HG03520 (cell line): ENCODE measurements at regions not wholly inside any gene's neighbourhood (a gene's known extent, or its start where the extent isn't known, plus 50 kb on each side); places are given as distances from the start of the nearest gene placed in this dataset.
"Not testable (repeated sequence)": the region's sequence is repeated elsewhere in the genome, so short reads cannot be mapped to it uniquely, and the experiment has no call there.

Experiments used
- ATAC-seq: cut with Tn5 transposase; IDR thresholded peaks from one replicate; pipeline ENCODE4 v1.9.1; 2021; ENCODE audit warnings: mild to moderate bottlenecking, moderate library complexity; ENCODE audit not compliant: unreplicated experiment

DNA sequence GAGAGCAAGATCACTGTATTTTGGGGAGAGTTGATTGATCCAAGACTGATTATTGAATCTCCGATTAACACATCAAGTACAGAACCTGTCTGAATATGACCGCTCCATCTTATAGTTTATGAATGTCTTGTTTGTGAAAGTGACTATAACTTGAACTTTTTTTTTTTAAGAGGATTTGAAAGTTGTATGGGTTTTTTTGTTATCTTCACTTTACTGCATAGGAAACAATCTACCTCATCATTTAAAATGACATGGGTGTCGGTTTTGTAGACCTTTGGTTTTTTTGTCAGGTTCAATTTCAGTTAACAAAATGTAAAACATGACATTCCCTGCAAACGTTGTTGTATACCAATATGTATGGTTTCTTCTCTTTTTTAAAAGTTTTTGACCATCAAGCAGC, 103.0 kb upstream of the NUDT6 start:
- ATAC-seq: no peak

DNA sequence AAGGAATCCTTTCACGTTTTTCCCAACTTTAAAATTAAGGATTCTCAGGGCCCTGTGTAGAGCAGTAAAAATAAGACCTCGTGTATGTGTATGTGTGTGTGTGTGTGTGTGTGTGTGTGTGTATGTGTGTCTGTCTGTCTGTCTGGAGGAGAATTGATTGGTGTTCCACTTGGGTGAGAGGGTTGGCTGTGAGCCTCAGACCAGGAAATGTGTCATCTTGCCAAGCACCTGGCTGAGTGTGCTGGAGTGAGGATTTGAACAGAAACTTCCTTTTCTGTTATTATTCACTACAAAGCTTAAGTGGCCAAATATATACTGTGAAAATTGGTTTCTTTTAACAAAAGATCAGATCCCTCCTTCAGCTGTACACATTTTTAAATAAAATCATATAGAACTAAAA, 103.6 kb upstream of the NUDT6 start:
- ATAC-seq: not testable (repeated sequence)

DNA sequence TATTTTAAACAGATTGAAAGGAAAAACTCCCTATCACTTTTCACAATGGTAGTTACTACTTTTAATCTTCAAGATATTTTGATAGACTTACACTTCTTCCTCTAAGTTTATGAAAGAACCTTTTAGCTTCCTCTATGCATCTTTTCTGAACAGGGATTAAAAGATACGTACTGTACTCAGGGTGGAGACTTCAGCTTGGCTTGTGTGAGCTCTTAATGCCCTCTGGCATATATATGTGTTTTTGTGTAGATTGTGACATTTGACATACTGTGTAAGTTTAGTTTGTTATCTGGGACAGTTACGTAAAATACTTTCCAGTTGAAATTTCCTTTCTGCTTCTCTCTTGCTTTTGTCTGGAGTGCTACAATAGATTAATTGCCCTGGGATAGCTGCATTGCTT, 109.3 kb upstream of the NUDT6 start:
- ATAC-seq: no peak

DNA sequence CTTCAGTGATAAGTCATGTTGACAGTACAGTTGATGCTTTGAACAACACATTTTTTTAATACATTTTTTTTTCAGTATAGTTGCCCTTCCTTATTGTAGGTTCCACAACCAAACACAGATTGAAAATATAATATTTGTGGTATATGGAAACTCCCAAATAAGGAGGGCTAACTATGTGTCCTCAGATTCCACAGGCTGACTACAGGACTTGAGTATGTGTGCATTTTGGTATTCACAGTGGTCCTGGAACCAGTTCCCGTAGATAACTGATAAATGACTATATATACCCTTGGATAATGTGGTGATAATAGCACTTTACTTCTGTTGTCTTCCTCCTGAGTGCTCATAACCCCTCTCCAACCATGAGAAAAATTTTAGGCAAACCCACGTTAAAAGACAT, 111.6 kb upstream of the NUDT6 start:
- no peak for ATAC-seq

DNA sequence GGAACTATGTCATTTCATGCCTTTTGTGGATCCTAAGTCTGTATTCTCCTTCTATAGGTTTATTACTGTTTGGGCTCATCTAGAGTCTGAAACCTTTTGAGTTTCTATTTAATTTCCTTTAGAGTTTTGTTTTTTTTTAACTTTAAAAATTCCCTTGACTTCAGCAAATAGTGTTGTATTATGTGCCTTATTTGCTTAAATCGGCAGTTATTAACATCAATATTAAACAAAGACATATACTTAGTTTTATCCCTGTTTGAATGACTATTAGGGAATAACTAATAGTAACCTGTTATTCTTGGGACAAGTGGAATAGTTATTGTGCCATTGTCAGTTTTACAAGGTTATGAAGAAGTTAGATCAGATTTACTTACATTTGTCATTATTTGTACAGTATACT, 112.8 kb upstream of the NUDT6 start:
- no peak for ATAC-seq

DNA sequence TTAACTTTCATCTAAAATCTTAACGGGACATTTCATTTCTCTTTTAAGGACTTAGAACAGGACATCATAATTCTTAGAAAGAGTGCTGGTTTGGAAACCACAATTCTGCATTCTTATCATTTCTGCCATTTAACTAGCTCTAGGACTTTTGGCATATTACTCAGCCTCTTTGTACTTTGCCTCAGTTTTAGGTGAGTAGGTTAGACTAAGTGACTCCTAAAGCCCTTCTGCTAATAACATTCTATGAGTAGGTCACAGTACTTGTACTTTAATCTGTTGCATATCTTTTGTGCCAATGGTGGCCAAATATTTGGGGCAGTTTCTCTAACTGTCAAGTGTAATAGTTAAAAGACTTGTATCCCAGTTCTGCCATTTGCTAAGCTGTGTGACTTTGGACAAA, 115.4 kb upstream of the NUDT6 start:
- ATAC-seq: no peak

DNA sequence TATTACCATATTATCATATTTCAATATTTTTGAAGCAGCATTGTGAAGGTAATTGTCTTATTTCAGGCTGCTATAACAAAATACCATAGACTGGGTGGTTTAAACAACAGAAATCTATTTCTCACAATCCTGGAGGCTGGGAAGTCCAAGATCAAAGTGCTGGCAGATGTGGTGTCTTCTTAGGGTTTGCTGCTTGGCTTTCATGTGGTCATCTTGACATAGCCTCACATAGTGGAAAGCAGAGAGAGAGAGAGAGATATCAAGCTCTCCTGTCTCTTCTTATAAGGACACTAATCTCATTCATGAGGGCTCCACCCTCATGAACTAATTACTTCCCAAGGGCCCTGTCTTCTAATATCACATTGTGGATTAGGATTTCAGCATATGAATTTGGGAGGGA, 119.7 kb upstream of the NUDT6 start:
- ATAC-seq: no peak

DNA sequence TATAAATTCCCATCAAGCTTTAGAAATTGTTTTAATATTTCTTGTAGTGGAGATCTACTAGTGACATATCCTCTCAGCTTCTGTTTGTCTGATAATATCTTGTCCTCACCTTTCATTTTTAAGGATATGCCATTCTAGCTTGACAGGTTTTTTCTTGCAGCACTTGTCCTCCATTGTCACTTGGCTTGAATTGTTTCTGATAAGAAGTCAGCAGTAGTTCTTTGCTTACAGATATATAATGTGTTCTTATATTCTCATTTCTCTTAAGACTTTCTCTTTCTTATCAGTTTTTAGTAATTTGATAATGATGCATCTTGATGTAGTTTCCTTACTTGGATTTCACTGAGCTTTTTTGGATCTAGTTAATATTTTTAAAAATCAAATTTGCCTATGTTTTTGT, 120.6 kb upstream of the NUDT6 start:
- ATAC-seq: no peak

DNA sequence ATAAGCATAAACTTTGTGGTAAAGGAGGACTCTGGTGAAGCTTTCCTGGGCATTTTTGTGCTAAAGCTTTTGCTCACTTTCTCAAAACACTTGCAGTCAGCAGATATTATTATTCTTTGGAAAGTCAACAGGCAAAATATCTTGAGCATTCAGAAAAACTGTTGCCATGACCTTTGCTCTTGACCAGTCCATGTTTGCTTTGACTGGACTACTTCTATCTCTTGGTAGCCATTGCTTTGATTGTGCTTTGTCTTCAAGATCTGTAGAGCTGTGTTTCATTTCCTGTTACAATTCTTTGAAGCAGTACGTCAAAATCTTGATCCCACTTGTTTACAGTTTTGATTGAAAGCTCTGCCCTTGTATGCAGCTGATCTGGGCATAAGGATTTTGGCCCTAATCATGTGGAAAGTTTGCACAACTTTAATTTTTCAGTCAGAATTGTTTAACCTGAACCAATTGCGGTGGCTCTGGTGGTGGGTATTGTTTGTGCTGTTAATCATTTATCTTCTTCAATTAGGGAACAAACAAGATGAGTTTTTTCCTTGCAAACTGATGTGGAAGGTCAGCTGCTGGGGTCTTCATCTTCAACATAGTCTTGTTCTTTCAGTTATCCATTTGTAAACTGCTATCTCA, 121.5 kb upstream of the NUDT6 start:
- no peak for ATAC-seq

DNA sequence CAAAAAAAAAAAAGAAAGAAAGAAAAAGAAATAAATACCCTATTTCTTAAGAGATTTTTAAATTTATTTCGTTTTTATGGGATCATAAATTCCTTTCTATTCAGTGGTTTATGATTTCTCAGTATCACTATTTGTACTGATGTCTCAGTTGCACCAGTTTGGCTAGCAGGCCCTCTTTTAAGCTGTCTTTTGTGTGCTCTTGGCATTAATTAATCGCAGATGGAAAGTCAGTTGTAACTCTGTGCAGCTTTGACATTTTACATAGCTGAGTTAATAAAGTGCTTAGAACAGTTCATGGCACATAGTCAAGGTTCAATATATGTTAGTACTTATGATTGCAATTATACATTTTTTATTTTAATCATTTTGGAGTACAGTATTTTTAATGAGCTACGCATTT, 123.7 kb upstream of the NUDT6 start:
- no peak for ATAC-seq

DNA sequence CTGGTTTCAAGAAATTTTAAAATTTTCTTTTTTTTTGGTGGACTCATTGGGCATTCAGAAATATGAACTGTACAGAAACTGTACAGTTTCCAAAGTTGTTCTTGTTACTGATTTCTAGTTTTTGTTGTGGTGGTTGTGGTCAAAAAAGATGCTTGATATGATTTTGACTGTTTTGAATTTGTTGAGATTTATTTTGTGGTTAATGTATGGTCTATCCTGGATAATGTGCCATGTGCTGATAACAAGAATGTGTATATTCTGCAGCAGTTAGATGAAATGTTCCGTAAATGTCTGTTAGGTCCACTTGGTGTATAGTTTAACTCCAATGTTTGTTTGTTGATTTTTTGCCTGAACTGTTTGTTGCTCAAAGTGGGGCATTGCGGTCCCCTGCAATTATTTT, 127.6 kb upstream of the NUDT6 start:
- no peak for ATAC-seq

DNA sequence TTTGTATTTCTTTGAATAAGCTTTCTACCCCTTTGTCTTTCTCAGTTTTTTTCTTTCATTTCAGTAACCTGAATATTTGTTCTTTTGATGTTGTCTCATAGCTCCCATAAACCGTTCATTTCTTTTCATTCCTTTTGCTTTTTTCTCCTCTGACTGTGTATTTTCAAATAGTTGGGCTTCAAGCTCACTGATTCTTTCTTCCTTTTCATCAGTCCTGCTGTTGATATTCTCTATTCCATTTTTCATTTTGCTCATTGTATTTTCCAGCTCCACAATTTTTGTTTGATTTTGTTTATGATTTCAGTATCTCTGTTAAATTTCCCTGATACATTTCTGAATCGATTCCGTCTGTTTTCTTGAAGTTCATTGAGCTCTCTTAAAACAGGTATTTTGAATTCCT, 129.6 kb upstream of the NUDT6 start:
- no peak for ATAC-seq

DNA sequence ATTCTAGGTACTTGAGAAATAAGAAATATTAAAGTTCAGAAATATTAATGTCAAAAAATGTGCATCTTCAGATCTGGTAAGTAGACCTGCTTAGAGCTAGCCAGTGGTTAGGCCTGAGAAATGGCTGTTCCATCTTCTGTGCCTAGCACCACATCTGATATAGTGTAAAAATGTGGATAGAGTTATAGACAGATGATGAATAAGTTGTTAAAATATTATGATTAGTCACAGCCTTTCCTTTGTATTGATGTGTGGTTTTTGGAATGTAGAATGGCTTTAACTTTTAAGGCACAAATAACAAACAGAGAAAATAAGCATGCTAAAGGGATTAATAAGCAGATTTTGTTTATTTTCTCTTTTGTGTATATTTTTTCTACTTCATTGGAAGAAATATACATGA, 133.5 kb upstream of the NUDT6 start:
- no peak for ATAC-seq

DNA sequence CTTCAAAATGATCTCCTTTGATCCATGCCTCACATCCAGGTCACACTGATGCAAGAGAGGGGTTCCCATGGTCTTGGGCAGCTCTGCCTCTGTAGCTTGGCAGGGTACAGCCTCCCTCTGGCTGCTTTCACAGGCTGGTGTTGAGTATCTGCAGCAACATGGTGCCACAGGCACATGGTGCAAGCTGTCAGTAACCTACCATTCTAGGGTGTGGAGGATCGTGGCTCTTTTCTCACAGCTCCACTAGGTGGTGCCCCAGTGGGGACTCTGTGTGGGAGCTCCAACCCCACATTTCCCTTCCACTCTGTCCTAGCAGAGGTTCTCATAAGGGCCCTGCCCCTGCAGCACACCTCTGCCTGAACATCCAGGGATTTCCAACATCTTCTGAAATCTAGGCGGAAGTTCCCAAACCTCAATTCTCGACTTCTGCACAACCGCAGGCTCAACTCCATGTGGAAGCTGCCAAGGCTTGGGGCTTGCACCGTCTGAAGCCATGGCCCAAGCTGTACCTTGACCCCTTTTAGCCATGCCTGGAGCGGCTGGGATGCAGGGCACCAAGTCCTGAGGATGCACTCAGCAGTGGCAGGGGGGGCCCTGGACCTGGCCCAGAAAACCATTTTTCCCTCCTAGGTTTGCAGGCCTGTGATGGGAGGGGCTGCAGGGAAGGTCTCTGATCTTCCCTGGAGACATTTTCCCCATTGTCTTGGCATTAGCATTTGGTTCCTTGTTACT, 137.8 kb upstream of the NUDT6 start:
- ATAC-seq: no peak

DNA sequence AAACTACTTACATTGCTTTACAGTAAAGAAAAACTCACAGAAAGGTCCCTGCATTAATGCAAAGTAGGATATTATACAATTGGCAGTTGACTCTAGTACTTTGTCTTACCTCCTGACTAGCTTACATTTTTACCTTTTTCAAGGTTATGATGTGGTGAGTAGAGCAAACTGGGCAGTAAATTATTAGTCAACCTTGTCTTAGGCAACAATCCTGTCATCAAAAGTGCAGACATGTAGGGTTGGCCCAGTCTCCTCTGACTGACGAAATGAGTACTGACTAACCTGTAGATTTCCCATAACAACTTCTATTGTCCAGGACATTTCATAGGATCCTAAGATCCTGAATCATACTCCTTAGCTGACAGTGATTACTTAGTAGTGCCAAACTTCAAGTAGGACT, 142.0 kb upstream of the NUDT6 start:
- ATAC-seq: no peak

DNA sequence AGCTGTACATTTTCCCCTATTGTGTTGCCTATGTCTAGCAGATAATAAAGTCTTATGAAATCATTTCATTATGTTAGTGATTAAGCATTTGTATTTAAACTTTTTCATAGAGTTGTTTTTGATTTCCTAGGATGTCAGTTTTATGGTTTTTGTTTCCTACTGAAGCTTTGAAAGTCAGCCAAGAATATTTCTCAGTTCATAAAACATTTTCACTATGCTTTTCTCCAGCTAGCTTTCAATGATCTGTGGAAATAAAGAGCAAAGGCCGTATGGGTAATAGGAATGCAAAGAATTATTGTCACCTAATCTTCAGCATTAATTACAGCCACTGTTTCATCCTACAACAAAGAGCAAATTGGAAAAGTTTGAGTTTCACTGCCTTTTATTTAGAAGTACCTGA, 145.7 kb upstream of the NUDT6 start:
- ATAC-seq: no peak

DNA sequence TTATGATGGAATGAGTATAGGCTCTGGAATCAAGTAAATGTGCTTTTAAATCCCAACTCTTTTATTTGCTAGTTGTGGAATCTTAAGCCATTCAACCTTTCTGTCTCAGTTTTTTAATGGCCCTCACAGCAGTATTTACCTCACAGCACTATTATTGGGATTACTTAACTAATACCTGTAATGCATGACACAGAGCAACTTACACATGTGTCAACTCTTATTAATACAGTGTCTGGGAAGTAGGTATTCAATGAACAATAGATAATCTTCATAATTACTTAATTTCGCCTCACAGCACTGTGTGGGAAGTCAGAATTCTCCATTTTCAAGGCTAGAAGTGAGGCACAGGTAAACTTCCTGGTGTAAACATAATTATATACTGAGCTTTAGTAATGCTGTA, 149.7 kb upstream of the NUDT6 start:
- ATAC-seq: no peak

DNA sequence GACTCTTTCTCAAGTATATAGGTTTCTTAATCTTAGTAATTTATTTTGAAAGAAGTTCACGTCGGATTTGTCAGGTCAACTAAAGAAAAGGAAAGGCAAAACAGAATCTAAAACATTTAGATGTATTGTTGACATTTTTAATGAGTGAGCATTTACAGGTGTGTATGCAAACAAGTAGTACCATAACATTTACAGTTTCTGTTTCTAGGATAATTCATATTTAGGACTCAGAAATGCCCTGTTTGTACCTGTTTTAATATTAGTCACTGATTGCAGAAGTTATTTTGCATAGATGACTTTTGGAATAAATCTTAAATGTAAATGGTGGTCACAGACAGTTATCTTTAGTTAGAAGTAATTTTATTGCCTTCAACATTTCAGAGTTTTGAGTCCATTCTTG, 151.3 kb upstream of the NUDT6 start:
- ATAC-seq: no peak

DNA sequence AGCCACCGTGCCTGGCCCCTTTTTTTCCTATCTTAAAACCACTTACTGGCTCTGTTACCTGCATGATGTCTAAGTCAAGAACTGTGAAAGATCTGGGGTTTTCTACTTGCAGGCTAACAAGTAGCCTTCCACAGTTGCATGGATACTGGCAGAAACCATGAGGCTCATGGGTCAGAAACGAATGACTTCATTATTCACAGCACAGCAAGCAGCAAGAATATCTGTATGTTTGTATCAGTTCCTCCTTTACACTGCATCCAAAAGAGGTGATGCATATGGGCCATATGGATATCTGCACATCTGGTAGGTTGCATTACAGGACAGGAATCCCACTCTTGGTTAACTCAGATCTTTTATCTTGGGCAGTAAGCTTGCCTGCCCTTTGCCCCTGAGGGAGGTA, 154.9 kb upstream of the NUDT6 start:
- no peak for ATAC-seq

DNA sequence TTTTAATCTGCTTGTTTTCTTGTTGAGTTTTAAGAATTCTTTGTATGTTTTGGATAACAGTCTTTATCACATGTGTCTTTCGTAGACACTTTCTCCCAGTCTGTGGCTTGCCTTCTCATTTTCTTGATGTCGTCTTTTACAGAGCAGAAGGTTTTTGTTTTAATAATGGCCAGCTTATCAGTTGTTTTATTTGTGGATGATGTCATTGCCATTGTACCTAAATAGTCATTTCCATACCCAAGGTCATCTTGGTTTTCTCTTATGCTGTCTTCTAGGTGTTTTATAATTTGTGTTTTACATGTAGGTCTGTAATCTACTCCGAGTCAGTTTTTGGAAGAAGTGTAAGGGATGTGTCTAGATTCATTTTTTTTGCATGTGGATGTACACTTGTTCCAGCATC, 159.6 kb upstream of the NUDT6 start:
- ATAC-seq: no peak

DNA sequence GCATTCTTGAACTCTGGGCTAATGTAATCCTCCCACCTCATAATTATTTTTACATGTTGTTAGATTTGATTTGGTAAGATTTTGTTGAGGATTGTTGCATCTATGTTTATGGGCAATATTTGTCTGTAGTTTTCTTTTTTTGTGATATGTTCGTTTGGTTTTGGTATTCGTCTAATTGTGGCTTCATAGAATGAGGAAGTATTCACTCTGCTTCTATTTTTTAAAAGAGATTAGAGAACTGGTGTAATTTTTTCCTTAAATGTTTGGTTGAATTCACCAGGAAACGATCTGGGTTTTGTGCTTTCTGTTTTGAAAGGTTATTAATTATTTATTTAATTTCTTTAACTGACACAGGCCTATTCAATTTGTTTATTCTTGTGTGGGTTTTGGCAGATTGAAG, 161.2 kb upstream of the NUDT6 start:
- no peak for ATAC-seq

DNA sequence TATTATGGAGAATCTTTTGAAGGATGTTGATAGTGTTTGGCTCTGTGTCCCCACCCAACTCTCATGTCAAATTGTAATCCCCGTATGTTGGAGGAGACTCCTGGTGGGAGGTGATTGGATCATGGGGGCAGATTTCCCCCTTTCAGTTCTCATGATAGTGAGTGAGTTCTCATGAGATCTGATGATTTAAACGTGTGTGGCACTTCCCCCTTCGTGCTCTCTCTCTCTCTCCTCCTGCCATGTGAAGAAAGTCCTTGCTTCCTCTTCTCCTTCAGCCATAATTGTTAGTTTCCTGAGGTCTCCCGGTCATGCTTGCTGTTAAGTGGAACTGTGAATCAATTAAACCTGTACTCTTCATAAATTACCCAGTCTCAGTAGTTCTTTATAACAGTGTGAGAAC, 166.1 kb upstream of the NUDT6 start:
- no peak for ATAC-seq

DNA sequence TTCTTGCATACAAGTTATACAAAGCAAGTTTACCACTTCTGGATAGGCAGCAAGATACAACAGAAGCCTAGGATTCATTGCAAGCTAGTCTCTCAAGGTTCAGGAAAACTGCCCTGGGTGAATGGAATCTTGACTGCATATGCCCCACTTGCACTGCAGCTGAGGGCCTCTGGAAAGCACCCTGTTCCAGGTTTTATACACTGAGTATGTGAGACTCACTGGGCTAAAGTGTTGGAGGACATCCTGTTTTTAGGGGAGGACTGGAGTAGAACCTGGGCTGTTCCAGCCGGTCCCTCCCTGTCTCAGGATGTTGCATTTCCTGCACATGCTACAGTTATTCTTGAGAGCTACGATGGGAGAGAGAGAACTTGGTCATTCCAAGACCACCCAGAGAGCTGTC, 168.5 kb upstream of the NUDT6 start:
- ATAC-seq: no peak
